Adrenal gland (tissue), 5 donors: ENCODE measurements at regions not wholly inside any gene's neighbourhood (a gene's known extent, or its start where the extent isn't known, plus 50 kb on each side); places are given as distances from the start of the nearest gene placed in this dataset.

Source experiments
- CTCF ChIP-seq, 6 experiments: fragments of 450-650 bp in 4 of 6; fragments of 200-600 bp in 2 of 6; sonication (generic) in 1 of 6; IDR thresholded peaks; 1 replicate in 5 of 6; 2 replicates in 1 of 6; pipeline versions ENCODE4 v1.5.1 to v1.8.0; 2016 to 2021; ENCODE audit warnings: antibody characterized with exemption in 6 of 6, mild to moderate bottlenecking in 2 of 6, moderate library complexity in 1 of 6
- POLR2A ChIP-seq, 2 donors: fragments of 450-650 bp; IDR thresholded peaks; one replicate each; pipeline ENCODE4 v1.6.1; 2017; ENCODE audit warnings: antibody characterized with exemption in 2 of 2, mild to moderate bottlenecking in 2 of 2, moderate library complexity in 1 of 2
- donor health status: DM: no; HTN: no; CAD: no.

GRCh38 chr5:40001796-40002195, 577.0 kb upstream of the DAB2 start:
- TF ChIP-seq CTCF (IDR thresholded peaks at IDR 0.05) (no peak), POLR2A (IDR thresholded peaks at IDR 0.05) (no peak)
